ENCODE measurements at regions not wholly inside any gene's neighbourhood (a gene's known extent, or its start where the extent isn't known, plus 50 kb on each side); places are given as distances from the start of the nearest gene placed in this dataset.

DNA sequence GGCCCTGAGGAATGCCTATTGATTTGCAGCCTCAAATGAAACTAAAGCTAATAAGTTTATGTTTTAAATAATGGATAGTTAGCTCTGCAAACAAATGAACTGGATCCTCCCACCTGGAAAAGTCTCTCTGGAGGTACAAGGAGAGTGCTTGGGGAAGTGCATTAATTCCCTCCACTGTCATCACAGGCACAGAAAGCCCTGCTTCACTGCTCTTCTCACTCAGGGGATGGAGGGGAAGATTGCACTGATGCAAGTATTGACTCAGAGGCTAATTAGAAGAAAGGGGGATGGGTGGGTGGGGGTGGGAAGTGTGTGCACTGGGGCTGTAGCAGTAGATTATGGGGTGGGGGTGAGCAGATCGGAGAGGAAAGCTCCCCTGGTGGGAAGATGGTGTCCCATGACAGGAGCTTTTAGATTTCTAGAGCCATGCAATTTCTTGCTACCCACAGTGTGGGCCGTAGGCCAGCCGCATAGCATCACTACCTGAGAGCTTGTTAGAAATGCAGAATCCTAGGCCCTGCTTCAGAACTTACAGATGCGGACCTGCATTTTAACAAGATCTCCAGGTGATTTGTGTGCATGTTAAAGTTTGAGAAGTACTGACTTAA, 163.9 kb downstream of the HIPK3 start:
- TF ChIP-seq, protein P1, sequence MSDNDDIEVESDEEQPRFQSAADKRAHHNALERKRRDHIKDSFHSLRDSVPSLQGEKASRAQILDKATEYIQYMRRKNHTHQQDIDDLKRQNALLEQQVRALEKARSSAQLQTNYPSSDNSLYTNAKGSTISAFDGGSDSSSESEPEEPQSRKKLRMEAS (IDR thresholded peaks at IDR 0.05; ENCODE audit: low read depth, low read length) = no peak
- TF ChIP-seq, protein P2, sequence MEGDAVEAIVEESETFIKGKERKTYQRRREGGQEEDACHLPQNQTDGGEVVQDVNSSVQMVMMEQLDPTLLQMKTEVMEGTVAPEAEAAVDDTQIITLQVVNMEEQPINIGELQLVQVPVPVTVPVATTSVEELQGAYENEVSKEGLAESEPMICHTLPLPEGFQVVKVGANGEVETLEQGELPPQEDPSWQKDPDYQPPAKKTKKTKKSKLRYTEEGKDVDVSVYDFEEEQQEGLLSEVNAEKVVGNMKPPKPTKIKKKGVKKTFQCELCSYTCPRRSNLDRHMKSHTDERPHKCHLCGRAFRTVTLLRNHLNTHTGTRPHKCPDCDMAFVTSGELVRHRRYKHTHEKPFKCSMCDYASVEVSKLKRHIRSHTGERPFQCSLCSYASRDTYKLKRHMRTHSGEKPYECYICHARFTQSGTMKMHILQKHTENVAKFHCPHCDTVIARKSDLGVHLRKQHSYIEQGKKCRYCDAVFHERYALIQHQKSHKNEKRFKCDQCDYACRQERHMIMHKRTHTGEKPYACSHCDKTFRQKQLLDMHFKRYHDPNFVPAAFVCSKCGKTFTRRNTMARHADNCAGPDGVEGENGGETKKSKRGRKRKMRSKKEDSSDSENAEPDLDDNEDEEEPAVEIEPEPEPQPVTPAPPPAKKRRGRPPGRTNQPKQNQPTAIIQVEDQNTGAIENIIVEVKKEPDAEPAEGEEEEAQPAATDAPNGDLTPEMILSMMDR (IDR thresholded peaks at IDR 0.05; ENCODE audit: low read depth, low read length) = no peak

Data from NB4 (cell line).